SK-N-MC (cell line): ENCODE measurements at regions not wholly inside any gene's neighbourhood (a gene's known extent, or its start where the extent isn't known, plus 50 kb on each side); places are given as distances from the start of the nearest gene placed in this dataset.

Source experiments
- EZH2 ChIP-seq: fragments of 200-600 bp; sonication (generic); IDR thresholded peaks from one replicate; pipeline ENCODE4 v1.6.1; 2017; ENCODE audit warnings: antibody characterized with exemption
- POLR2AphosphoS5 ChIP-seq: IDR thresholded peaks from 2 replicates; pipeline ENCODE4 v1.6.1; 2012; ENCODE audit warnings: mild to moderate bottlenecking, low read depth, low read length, borderline replicate concordance

DNA sequence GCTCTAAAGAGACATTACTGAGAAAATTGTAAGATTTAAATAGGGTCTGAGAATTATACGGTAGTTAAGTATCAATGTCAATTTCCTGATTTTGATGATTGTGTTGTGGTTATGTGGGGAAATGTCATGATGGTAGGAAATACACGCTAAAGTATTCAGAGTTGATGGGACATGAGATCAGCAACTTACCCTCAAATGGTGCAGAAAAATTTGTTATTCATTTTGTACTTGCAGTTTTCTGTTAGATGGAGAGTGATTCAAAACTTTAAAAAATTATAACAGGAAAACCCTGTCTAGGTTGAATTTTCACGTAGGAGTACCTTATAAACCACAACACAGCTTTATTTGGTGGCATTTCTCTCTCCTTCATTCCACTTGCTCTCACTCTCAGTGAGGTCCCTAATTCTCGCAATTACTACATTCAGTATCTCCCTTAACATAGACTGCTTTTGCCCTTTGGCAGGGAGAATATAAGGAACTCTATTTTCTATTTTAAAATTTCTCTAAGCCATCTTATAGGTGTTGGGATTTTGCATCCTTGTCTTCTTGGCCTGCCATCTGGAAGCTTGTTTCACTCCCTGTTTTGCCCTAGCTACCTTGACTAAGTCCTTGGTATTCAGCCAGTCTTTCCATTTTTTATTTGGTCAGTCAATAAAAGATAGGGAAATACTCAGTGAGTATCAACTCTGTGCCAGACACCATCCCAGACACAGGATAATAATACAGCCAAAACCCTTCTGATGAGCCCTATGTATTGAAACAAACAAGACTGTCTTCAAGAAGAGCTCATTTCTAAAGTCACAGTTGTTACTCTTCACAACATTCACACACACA is 550.6 kb upstream of the ACVR2A start:
- TF ChIP-seq EZH2 (no peak), POLR2AphosphoS5 (no peak)
